T-helper 2 cell treated with Interferon-gamma antibody and Interleukin-4, amounts not matched to agents 5 μg/mL and 100 μg/mL, for 36 hours (primary cell): ENCODE measurements at regions not wholly inside any gene's neighbourhood (a gene's known extent, or its start where the extent isn't known, plus 50 kb on each side); places are given as distances from the start of the nearest gene placed in this dataset.

Source experiments
- DNase-seq: peaks from one replicate; pipeline ENCODE4 v3.0.0; 2021; ENCODE audit warnings: low spot score
- H3K27ac Mint-ChIP-seq: one replicate; pipeline ENCODE4 v1.8.0; 2021; ENCODE audit warnings: mild to moderate bottlenecking, mixed read lengths
- H3K27me3 Mint-ChIP-seq: one replicate; pipeline ENCODE4 v1.8.0; 2021; ENCODE audit warnings: low read depth, mixed read lengths
- H3K36me3 Mint-ChIP-seq: one replicate; pipeline ENCODE4 v1.8.0; 2021; ENCODE audit warnings: low read depth, mixed read lengths
- H3K4me1 Mint-ChIP-seq: one replicate; pipeline ENCODE4 v1.8.0; 2021; ENCODE audit warnings: low read depth, mixed read lengths
- H3K4me3 Mint-ChIP-seq: one replicate; pipeline ENCODE4 v1.8.0; 2022; ENCODE audit warnings: mild to moderate bottlenecking, moderate library complexity, mixed read lengths
- H3K9me3 Mint-ChIP-seq: one replicate; pipeline ENCODE4 v1.8.0; 2021; ENCODE audit warnings: mixed read lengths

- no peaks in the 10 kb centered on the region for H3K27me3 Mint-ChIP-seq
- no peaks in the 10 kb centered on the region for H3K4me1 Mint-ChIP-seq
- H3K4me3 Mint-ChIP-seq: no peak overlapping the region
- H3K9me3 Mint-ChIP-seq: no peaks in the 10 kb centered on the region
- H3K27ac Mint-ChIP-seq: no peak overlapping the region
- H3K36me3 Mint-ChIP-seq: no peaks in the 10 kb centered on the region
- no peak for DNase-seq
Observed at GRCh38 chr1:188420177-188420576, 1591.4 kb downstream of the PLA2G4A start.

DNA sequence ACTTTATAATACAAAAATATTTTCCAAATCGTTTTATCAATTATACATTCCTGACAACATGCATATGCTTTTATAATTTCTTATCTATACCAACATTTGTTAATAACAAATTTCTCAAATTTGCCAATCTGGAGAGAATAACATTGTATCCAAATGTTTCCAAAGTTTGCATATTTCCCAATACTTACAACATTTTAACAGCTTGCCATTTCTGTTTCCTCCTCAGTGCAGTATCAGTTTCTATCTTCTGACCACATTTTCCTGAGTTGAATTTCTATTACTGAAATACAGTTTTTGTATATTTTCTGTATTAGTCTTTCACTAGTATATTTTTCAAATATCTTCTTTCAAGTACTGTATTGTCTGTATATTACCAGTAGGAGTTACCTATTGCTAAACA, 1594.3 kb downstream of the PLA2G4A start:
- Mint-ChIP-seq H3K4me3 (no peak overlapping the region), H3K27me3 (no peaks in the 10 kb centered on the region), H3K27ac (no peak overlapping the region), H3K36me3 (no peaks in the 10 kb centered on the region), H3K9me3 (peaks cover 11% of the 10 kb centered on the region), H3K4me1 (no peaks in the 10 kb centered on the region)
- DNase-seq: no peak

DNA sequence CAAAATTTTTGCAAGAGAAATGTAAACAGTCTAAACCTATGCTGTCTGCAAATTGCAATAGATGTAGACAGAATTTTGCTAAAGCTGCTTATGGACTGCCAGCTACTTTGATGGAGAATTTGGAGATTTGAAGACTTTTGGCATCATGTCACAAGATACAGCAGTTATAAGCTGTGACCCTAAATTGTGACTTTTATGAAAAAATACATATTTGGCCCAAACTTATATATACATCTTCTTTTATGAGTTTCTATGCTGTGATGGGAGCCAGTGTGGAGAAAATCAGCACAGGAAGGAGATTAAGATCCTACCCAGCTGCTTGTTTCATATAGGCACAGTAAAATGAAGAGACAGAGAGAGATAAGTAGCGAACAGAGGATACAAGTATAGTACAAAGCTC, 1595.4 kb downstream of the PLA2G4A start:
- H3K27me3 Mint-ChIP-seq: no peaks in the 10 kb centered on the region
- no peak for DNase-seq
- peaks cover 11% of the 10 kb centered on the region for H3K9me3 Mint-ChIP-seq
- no peaks in the 10 kb centered on the region for H3K4me1 Mint-ChIP-seq
- no peak overlapping the region for H3K4me3 Mint-ChIP-seq
- H3K36me3 Mint-ChIP-seq: no peaks in the 10 kb centered on the region
- H3K27ac Mint-ChIP-seq: no peak overlapping the region

DNA sequence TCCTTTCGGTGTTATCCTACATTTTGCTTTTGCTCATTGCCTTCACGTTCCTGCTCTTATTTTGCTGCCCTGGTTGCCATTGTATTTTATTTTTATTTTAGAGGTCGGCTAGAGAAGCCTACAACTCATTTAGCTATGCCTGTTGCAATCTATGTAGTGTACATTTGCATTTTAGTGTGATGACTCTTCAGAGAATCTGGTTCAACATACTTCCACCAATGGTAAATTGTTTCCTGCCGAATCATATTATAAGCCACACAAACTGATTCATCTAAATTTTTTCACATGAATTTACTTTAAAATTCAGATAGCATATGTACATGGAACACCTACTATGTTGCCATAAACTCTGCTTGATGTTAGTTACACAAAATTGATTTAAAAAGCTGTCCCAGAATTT, 1596.9 kb downstream of the PLA2G4A start:
- no peak overlapping the region for H3K27ac Mint-ChIP-seq
- no peaks in the 10 kb centered on the region for H3K27me3 Mint-ChIP-seq
- no peaks in the 10 kb centered on the region for H3K36me3 Mint-ChIP-seq
- H3K9me3 Mint-ChIP-seq: peaks cover 11% of the 10 kb centered on the region
- no peak for DNase-seq
- H3K4me3 Mint-ChIP-seq: no peak overlapping the region
- H3K4me1 Mint-ChIP-seq: no peaks in the 10 kb centered on the region

DNA sequence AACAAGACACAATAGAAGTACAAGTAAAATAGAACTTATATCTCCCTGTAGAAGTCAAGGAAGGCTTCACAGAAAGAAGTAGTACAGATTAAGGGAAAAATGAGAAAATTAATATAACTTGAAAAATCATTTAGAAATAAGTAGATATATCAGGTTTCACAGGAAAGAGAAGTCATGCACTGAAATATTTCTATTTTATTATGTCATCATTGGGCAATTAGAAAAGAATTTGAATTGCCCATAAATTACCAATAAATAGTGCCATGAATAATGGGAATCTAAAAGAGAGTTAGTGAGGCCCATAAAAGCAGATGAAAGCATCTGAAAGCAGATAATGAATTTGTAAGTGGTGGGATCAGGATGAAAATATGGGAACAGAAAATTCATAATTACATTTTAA, 1597.8 kb downstream of the PLA2G4A start:
- Mint-ChIP-seq H3K4me3 (no peak overlapping the region), H3K36me3 (no peaks in the 10 kb centered on the region), H3K9me3 (peaks cover 11% of the 10 kb centered on the region), H3K4me1 (no peaks in the 10 kb centered on the region), H3K27me3 (no peaks in the 10 kb centered on the region), H3K27ac (no peak overlapping the region)
- DNase-seq: no peak

DNA sequence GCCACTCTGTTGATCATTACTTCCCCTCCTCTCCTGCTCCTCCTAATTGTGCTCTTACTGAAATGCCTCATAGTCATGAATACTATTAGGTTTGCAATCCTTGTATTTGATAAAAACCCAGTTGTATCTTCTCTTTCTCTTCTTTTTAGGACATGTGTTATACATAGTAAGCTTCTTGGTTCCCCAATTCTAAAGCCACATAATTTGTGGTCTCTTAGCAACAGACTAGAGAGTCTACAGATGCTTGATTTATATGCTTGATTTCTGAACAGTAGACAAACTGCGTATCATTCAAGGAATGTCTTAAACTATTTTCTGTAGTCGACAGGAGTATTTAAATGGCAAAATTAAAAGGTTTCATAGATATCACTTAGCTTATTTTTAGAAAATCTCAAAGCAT, 1598.9 kb downstream of the PLA2G4A start:
- DNase-seq: no peak

GRCh38 chr1:188429386-188429785, 1600.6 kb downstream of the PLA2G4A start:
- Mint-ChIP-seq H3K4me3 (no peak overlapping the region), H3K27ac (no peak overlapping the region), H3K4me1 (no peaks in the 10 kb centered on the region), H3K9me3 (peaks cover 11% of the 10 kb centered on the region), H3K36me3 (no peaks in the 10 kb centered on the region), H3K27me3 (no peaks in the 10 kb centered on the region)
- DNase-seq: no peak

More for the DNA sequence above, 1598.9 kb downstream of the PLA2G4A start:
- H3K4me1 Mint-ChIP-seq: no peaks in the 10 kb centered on the region
- peaks cover 11% of the 10 kb centered on the region for H3K9me3 Mint-ChIP-seq
- no peaks in the 10 kb centered on the region for H3K36me3 Mint-ChIP-seq
- H3K4me3 Mint-ChIP-seq: no peak overlapping the region
- H3K27me3 Mint-ChIP-seq: no peaks in the 10 kb centered on the region
- H3K27ac Mint-ChIP-seq: no peak overlapping the region

DNA sequence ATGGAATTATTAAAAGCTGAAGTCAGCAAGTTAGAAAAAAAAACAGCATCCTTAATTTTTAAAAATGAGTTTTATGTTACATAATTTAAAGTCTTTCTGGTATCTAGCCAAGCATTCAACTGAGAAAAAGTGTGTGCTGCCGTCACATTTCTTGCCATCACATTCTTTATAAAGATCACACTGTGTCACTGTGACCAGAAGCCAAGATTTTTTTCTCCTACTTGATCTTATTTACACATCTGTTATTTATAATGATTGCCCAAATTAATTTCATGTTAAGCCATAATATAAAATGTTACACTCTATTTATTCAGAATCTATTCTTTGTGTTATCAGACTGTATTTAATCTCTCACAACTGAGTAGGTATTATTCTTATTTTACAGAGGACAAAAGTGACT, 1603.7 kb downstream of the PLA2G4A start:
- Mint-ChIP-seq H3K4me3 (no peak overlapping the region), H3K36me3 (no peaks in the 10 kb centered on the region), H3K27ac (no peak overlapping the region), H3K27me3 (no peaks in the 10 kb centered on the region), H3K9me3 (peaks cover 2% of the 10 kb centered on the region), H3K4me1 (no peaks in the 10 kb centered on the region)
- no peak for DNase-seq

- Mint-ChIP-seq H3K4me3 (no peak overlapping the region), H3K27me3 (no peaks in the 10 kb centered on the region), H3K4me1 (no peaks in the 10 kb centered on the region), H3K36me3 (no peaks in the 10 kb centered on the region), H3K27ac (no peak overlapping the region), H3K9me3 (no peaks in the 10 kb centered on the region)
- DNase-seq: no peak
Observed at GRCh38 chr1:188433425-188433824, 1604.7 kb downstream of the PLA2G4A start.

GRCh38 chr1:188444526-188444925, 1615.8 kb downstream of the PLA2G4A start:
- Mint-ChIP-seq H3K36me3 (no peaks in the 10 kb centered on the region), H3K27ac (no peak overlapping the region), H3K27me3 (no peaks in the 10 kb centered on the region), H3K9me3 (peaks cover 3% of the 10 kb centered on the region), H3K4me1 (no peaks in the 10 kb centered on the region), H3K4me3 (no peak overlapping the region)
- no peak for DNase-seq

- Mint-ChIP-seq H3K4me1 (no peaks in the 10 kb centered on the region), H3K36me3 (no peaks in the 10 kb centered on the region), H3K4me3 (no peak overlapping the region), H3K27me3 (no peaks in the 10 kb centered on the region), H3K9me3 (peaks cover 3% of the 10 kb centered on the region), H3K27ac (no peak overlapping the region)
- no peak for DNase-seq
Observed at GRCh38 chr1:188462837-188463236, 1634.1 kb downstream of the PLA2G4A start.

GRCh38 chr1:188463919-188464318, 1635.2 kb downstream of the PLA2G4A start:
- H3K4me3 Mint-ChIP-seq: no peak overlapping the region
- H3K4me1 Mint-ChIP-seq: no peaks in the 10 kb centered on the region
- DNase-seq: no peak
- no peaks in the 10 kb centered on the region for H3K36me3 Mint-ChIP-seq
- no peaks in the 10 kb centered on the region for H3K9me3 Mint-ChIP-seq
- H3K27ac Mint-ChIP-seq: no peak overlapping the region
- H3K27me3 Mint-ChIP-seq: no peaks in the 10 kb centered on the region

DNA sequence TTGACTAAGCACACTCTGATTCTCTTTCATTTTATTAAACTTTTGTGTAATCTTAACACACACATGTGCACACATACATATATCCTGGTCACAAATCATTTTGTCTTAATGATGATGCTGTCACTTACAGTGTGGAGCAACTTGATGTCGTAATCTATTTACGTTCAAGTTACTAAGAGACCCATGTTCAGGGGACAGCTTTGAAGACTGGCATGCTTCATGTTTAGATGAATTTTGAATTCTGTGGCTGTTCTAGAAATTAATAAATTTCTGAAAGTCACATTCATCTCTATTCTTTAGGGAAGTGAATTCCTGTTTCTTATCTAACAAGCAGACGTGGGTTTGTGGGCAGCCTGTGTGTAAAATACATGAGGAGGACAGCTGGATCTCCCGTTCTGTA, 1637.8 kb downstream of the PLA2G4A start:
- Mint-ChIP-seq H3K27me3 (no peaks in the 10 kb centered on the region), H3K4me3 (no peak overlapping the region), H3K36me3 (no peaks in the 10 kb centered on the region), H3K9me3 (no peaks in the 10 kb centered on the region), H3K27ac (no peak overlapping the region), H3K4me1 (no peaks in the 10 kb centered on the region)
- no peak for DNase-seq

DNA sequence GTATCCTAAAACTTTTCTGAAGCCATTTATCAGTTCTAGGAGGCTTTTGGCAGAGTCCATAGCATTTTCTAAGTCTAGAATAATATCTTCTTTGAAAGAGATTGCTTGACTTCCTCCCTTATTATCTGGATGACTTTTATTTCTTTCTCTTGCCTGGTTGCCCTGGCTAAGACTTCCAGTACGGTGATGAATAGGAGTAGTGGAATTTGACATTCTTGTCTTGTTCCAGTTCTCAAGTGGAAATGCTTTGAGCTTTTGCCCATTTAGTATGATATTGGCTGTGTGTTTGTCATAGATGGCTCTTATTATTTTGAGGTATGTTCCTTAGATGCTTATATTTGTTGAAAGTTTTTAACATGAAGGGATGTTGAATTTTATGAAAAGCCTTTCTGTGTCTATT, 1647.9 kb downstream of the PLA2G4A start:
- Mint-ChIP-seq H3K36me3 (no peaks in the 10 kb centered on the region), H3K9me3 (peaks cover 12% of the 10 kb centered on the region), H3K4me3 (no peak overlapping the region), H3K4me1 (no peaks in the 10 kb centered on the region), H3K27ac (no peak overlapping the region), H3K27me3 (no peaks in the 10 kb centered on the region)
- DNase-seq: no peak

DNA sequence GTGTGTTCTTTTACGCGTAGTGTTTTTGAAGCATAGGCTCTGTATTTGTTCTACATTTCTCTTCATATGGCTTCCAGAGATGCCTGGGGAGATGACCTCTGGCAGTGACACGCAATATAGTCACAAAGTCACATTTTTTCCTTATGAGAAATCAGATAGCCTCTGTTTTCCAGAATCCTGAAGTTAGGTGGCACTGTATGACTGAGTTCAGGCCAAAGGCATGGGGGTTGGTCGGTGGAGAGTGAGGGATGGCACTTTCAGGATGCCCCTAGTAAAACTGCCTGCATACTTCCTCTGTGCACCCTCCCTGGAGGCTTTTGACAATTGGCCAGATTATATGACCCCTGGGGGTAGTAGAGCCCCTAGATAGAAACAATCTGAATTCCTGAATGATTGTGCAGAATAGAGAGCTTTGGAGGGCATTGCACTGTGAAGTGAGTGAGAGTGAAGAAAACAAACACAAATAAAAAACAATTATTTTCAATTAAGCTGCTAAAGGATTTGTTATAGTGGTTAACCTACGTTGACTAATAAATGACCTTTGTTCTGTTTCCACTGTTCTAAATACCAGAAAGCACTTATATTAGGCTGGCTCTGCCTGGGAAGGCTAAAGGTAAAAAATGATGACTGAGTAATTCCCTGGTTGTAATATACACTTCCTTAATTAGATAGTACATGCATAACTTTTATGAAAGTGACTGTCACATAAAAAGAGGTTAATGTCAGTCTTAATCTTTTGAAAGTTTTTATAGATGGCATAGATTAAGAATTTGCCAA, 1660.8 kb downstream of the PLA2G4A start:
- no peak for DNase-seq
- Mint-ChIP-seq H3K36me3 (no peaks in the 10 kb centered on the region), H3K4me1 (no peaks in the 10 kb centered on the region), H3K9me3 (peaks cover 6% of the 10 kb centered on the region), H3K27ac (no peak overlapping the region), H3K4me3 (no peak overlapping the region), H3K27me3 (no peaks in the 10 kb centered on the region)
